Activated naive CD4-positive, alpha-beta T cell treated with anti-CD3 and anti-CD28 coated beads for 36 hours (primary cell): ENCODE measurements at regions not wholly inside any gene's neighbourhood (a gene's known extent, or its start where the extent isn't known, plus 50 kb on each side); places are given as distances from the start of the nearest gene placed in this dataset.
A peak's percentile ranks its signal among the peaks of the same experiment; 100 is the strongest.

ENCODE experiments used
- CTCF ChIA-PET: fragments of 350-600 bp; sonication (Branson Sonifier 250); formaldehyde crosslinking; loops from one replicate; lab custom pipeline; 2021; ENCODE audit warnings: antibody characterized with exemption; lab: Charles Lee
- DNase-seq: peaks from one replicate; pipeline ENCODE4 v3.0.0-alpha.2; 2020
- H3K27ac Mint-ChIP-seq: one replicate; pipeline ENCODE4 v1.8.0; 2021; ENCODE audit warnings: mild to moderate bottlenecking, mixed read lengths
- H3K27me3 Mint-ChIP-seq: one replicate; pipeline ENCODE4 v1.8.0; 2021; ENCODE audit warnings: low read depth, mixed read lengths
- H3K36me3 Mint-ChIP-seq: one replicate; pipeline ENCODE4 v1.8.0; 2021; ENCODE audit warnings: low read depth, mixed read lengths
- H3K4me1 Mint-ChIP-seq: one replicate; pipeline ENCODE4 v1.8.0; 2021; ENCODE audit warnings: low read depth, mixed read lengths
- H3K4me3 Mint-ChIP-seq: one replicate; pipeline ENCODE4 v1.8.0; 2021; ENCODE audit warnings: mild to moderate bottlenecking, moderate library complexity, mixed read lengths
- H3K9me3 Mint-ChIP-seq: one replicate; pipeline ENCODE4 v1.8.0; 2021; ENCODE audit warnings: mixed read lengths
- intact Hi-C: fragments of 100-400 bp; cut with micrococcal nuclease; formaldehyde crosslinking; loops from one replicate; pipeline ENCODE4 v1.15.1; 2023

DNA sequence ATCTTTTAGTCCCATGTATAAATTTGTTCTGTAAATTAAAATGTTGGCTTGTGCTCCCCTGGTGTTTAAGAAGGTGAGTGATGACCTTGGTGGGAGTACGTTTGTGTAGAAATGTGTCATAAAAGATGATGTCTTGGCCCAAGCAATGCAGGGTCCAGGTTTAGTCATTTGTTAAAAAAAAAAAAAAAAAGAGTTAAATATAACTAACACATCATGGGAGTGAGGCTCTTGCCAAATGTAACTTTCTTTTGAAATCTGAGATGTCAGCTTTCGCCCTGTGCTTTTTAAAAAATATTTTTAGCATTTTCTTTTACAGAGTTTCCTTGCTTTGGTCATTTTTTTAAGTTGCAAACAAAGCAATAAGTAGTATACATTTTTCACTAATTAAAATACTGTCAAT, 135.6 kb downstream of the FBXO8 start:
- no peaks in the 10 kb centered on the region for H3K9me3 Mint-ChIP-seq
- H3K27me3 Mint-ChIP-seq = peaks cover 31% of the 10 kb centered on the region
- H3K36me3 Mint-ChIP-seq = no peaks in the 10 kb centered on the region
- CTCF ChIA-PET = no interaction called here
- no peak for DNase-seq
- no peak overlapping the region for H3K27ac Mint-ChIP-seq
- intact Hi-C loops = no loop called here
- H3K4me1 Mint-ChIP-seq = no peaks in the 10 kb centered on the region
- no peak overlapping the region for H3K4me3 Mint-ChIP-seq

DNA sequence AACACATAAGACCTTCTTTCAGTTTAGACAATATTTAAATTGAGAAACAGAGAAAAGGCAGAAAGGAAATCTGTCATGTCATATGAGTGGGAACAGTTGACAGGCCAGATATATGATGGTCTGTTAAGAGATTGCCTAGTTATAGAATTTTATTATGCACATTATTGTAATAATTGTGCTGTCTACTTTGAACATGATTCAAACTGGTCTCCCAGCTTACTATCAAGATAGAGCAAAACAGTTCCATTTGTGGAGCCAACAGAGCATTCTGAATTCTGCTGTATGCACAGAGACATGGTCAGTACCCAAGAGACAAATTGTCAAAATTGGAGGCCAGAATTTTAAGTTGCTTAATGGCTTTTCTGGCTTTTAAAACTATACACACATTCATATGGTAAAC, 139.4 kb downstream of the FBXO8 start:
- Mint-ChIP-seq H3K4me3 (no peak overlapping the region), H3K4me1 (no peaks in the 10 kb centered on the region), H3K27ac (no peak overlapping the region), H3K36me3 (no peaks in the 10 kb centered on the region), H3K9me3 (no peaks in the 10 kb centered on the region), H3K27me3 (peaks cover 27% of the 10 kb centered on the region)
- no peak for DNase-seq
- intact Hi-C loops = no loop called here
- CTCF ChIA-PET = no interaction called here

DNA sequence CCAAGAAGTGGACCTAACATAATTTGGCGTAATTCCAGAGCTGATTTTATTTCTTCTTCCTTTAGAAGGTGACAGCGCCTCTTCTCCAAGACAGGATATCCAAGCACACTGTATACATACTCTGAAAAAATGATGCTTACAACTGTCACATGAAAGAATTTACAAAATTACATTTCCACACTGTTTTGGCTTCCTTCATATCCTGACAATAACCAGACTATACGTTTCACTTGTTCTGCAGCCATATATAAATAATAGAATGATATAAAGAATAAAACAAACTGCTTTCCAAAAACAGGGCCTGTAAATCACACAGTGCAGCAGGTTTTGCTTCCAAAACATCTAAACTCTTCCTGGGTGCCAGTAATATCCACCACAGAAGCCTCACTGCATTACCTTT, 141.6 kb downstream of the FBXO8 start:
- Mint-ChIP-seq H3K27ac (no peak overlapping the region), H3K36me3 (no peaks in the 10 kb centered on the region), H3K9me3 (no peaks in the 10 kb centered on the region), H3K4me1 (no peaks in the 10 kb centered on the region), H3K4me3 (no peak overlapping the region), H3K27me3 (peaks cover 22% of the 10 kb centered on the region)
- no peak for DNase-seq
- intact Hi-C loops = no loop called here
- CTCF ChIA-PET = no interaction called here

GRCh38 chr4:174138616-174139015, 144.9 kb downstream of the FBXO8 start:
- Mint-ChIP-seq H3K27me3 (peaks cover 3% of the 10 kb centered on the region), H3K4me3 (no peak overlapping the region), H3K27ac (no peak overlapping the region), H3K9me3 (no peaks in the 10 kb centered on the region), H3K36me3 (no peaks in the 10 kb centered on the region), H3K4me1 (no peaks in the 10 kb centered on the region)
- intact Hi-C loops = no loop called here
- DNase-seq = no peak
- CTCF ChIA-PET = no interaction called here

- H3K36me3 Mint-ChIP-seq = no peaks in the 10 kb centered on the region
- CTCF ChIA-PET = no interaction called here
- H3K27me3 Mint-ChIP-seq = peaks cover 3% of the 10 kb centered on the region
- no peak overlapping the region for H3K27ac Mint-ChIP-seq
- H3K4me1 Mint-ChIP-seq = no peaks in the 10 kb centered on the region
- DNase-seq = no peak
- no peak overlapping the region for H3K4me3 Mint-ChIP-seq
- no peaks in the 10 kb centered on the region for H3K9me3 Mint-ChIP-seq
- intact Hi-C loops = no loop called here
Observed at GRCh38 chr4:174137698-174138097, 145.8 kb downstream of the FBXO8 start.

DNA sequence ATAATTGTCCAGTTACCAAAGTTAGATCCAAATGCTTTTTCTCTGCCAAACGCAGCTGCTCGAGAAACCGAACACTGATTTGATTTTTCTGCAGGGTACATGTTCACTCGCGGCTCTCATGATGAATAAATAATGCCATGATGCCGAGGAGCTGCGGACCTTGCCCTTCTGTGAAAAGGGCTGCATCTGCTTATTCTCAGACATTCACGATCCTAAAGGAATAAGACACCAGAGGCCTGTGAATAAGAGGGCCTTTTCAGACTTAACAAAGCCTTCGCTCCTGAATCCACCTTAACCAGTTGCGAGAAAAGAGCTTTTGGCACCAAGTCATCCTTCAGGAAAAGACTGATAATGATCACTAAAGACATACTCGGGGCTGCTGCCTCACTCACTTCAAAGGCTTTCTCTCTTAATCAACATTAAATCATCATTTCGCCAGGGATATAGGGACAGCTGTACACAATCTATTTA, 147.5 kb downstream of the FBXO8 start:
- Mint-ChIP-seq H3K9me3 (no peaks in the 10 kb centered on the region), H3K4me1 (no peaks in the 10 kb centered on the region), H3K27me3 (peaks cover 5% of the 10 kb centered on the region), H3K4me3 (no peak overlapping the region), H3K36me3 (no peaks in the 10 kb centered on the region), H3K27ac (no peak overlapping the region)
- no peak for DNase-seq
- intact Hi-C loops = no loop called here
- CTCF ChIA-PET = no interaction called here

DNA sequence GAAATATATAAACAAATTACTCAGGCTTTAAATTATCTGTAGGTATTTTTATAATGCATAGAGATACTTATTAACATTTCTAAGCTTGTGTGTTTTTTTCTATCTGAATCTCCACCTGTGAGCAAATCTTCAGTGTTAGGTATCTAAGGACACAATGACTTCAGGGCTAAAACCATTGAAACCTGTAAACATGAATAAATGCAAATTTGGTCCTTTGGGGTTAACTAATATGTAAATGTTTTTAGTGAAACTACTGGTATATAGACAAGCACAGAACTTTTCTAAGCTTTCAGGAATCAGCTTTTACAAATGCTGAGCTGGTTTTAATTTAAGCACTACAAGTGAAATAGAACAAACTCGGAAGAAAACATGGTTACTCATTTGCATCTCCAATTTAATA, 147.9 kb downstream of the FBXO8 start:
- Mint-ChIP-seq H3K27ac (no peak overlapping the region), H3K4me3 (no peak overlapping the region), H3K36me3 (no peaks in the 10 kb centered on the region), H3K4me1 (no peaks in the 10 kb centered on the region), H3K27me3 (peaks cover 5% of the 10 kb centered on the region), H3K9me3 (no peaks in the 10 kb centered on the region)
- CTCF ChIA-PET = no interaction called here
- intact Hi-C loops = no loop called here
- no peak for DNase-seq

- DNase-seq = no peak
- no peaks in the 10 kb centered on the region for H3K9me3 Mint-ChIP-seq
- no peaks in the 10 kb centered on the region for H3K36me3 Mint-ChIP-seq
- intact Hi-C loops = no loop called here
- no peak overlapping the region for H3K4me3 Mint-ChIP-seq
- H3K27me3 Mint-ChIP-seq = peaks cover 5% of the 10 kb centered on the region
- H3K4me1 Mint-ChIP-seq = no peaks in the 10 kb centered on the region
- CTCF ChIA-PET = interaction anchor here (0.7 kb wide), 1 partner anchor 141 kb away, joined by 3 read pairs; no protein-coding TSS in a partner anchor
- no peak overlapping the region for H3K27ac Mint-ChIP-seq
Observed at GRCh38 chr4:174134361-174134760, 149.1 kb downstream of the FBXO8 start.

DNA sequence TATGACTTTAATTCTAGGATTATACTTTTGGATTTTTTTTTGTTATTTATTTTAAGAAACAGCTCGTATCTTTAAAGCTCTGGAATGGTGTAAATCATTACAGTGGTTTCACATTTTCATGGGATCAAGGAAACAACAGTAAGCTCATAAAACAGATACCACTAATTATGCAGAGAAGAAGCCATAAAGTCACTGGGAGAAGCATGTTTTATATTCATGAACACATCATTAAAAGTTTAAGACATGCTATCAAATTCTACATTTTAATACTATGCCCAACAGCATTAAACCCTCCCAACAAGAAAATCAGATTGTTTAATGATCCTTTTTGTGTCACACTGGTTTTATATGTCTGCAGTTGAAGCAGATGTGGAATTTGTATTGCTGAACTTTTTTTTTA, 149.9 kb downstream of the FBXO8 start:
- no peaks in the 10 kb centered on the region for H3K36me3 Mint-ChIP-seq
- CTCF ChIA-PET = interaction anchor here (0.7 kb wide), 1 partner anchor 229 kb away, joined by 3 read pairs; no protein-coding TSS in a partner anchor
- H3K4me3 Mint-ChIP-seq = no peak overlapping the region
- no peak for DNase-seq
- no peaks in the 10 kb centered on the region for H3K9me3 Mint-ChIP-seq
- H3K27me3 Mint-ChIP-seq = peaks cover 5% of the 10 kb centered on the region
- intact Hi-C loops = no loop called here
- no peaks in the 10 kb centered on the region for H3K4me1 Mint-ChIP-seq
- H3K27ac Mint-ChIP-seq = no peak overlapping the region

- H3K9me3 Mint-ChIP-seq = no peaks in the 10 kb centered on the region
- intact Hi-C loops = no loop called here
- CTCF ChIA-PET = interaction anchor here (1.5 kb wide), 1 partner anchor 11 kb away, joined by 3 read pairs; no protein-coding TSS in a partner anchor
- DNase-seq = no peak
- H3K36me3 Mint-ChIP-seq = no peaks in the 10 kb centered on the region
- no peak overlapping the region for H3K27ac Mint-ChIP-seq
- H3K4me3 Mint-ChIP-seq = no peak overlapping the region
- peaks cover 11% of the 10 kb centered on the region for H3K27me3 Mint-ChIP-seq
- no peaks in the 10 kb centered on the region for H3K4me1 Mint-ChIP-seq
Observed at GRCh38 chr4:174131901-174132300, 151.6 kb downstream of the FBXO8 start.

- Mint-ChIP-seq H3K27ac (no peak overlapping the region), H3K27me3 (peaks cover 41% of the 10 kb centered on the region), H3K9me3 (no peaks in the 10 kb centered on the region), H3K4me3 (no peak overlapping the region), H3K4me1 (no peaks in the 10 kb centered on the region), H3K36me3 (no peaks in the 10 kb centered on the region)
- intact Hi-C loops = no loop called here
- CTCF ChIA-PET = no interaction called here
- DNase-seq = no peak
Observed at GRCh38 chr4:174122705-174123104, 160.8 kb downstream of the FBXO8 start.

DNA sequence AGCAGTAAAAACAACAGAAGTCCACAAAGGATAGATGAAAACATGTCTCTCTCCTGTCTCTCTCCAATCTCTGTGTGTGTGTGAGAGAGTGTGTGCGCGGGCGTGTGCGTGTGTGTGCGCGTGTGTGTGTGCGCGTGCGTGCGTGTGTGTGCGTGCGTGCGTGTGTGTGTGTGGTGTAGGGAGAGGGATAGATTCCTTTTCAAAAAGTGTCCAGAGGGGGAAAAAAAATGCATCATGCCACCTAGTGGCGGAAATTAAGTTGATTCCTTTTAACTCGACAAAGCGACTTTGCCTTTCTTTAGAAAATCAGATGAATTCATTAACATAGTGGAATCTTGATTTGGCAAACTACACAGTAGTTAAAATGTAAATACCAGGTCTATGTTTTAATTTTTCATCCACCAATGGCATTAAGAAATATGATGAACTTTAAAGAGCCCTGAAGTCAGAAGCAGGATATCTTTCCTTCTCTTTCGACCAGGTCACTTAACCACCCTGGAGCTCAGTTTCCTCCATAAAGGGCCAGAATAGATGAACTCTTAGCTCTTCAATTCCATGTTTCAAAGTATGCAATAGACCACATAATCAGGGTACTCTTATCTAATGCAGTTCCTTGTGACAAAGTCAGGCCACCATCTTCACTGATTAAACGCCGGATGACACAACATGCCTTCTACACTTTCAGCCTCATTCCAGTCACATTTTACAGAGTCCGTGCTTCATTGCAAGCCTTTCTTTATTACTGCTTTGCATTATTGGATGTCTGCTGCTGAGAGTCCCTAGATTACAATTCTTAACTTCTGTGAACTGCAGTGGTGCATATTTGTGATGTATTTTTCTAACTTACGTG, 162.8 kb downstream of the FBXO8 start:
- Mint-ChIP-seq H3K36me3 (no peaks in the 10 kb centered on the region), H3K9me3 (no peaks in the 10 kb centered on the region), H3K4me1 (no peaks in the 10 kb centered on the region), H3K27me3 (peaks cover 43% of the 10 kb centered on the region), H3K4me3 (no peak overlapping the region), H3K27ac (no peak overlapping the region)
- intact Hi-C loops = loop anchor here (1.0 to 2.0 kb wide), 2 partner anchors 198 to 614 kb away; no protein-coding TSS in a partner anchor
- peak; percentile 27 for DNase-seq
- CTCF ChIA-PET = interaction anchor here (0.8 to 1.6 kb wide), 6 partner anchors 10 to 634 kb away, joined by 3 to 4 read pairs (median 3); no protein-coding TSS in a partner anchor

GRCh38 chr4:174119830-174120229, 163.6 kb downstream of the FBXO8 start:
- Mint-ChIP-seq H3K27ac (no peak overlapping the region), H3K27me3 (peaks cover 40% of the 10 kb centered on the region), H3K4me1 (no peaks in the 10 kb centered on the region), H3K4me3 (no peak overlapping the region), H3K9me3 (no peaks in the 10 kb centered on the region), H3K36me3 (no peaks in the 10 kb centered on the region)
- intact Hi-C loops = loop anchor here (1.0 to 2.0 kb wide), 2 partner anchors 199 to 614 kb away; no protein-coding TSS in a partner anchor
- DNase-seq = no peak
- CTCF ChIA-PET = interaction anchor here (1.0 to 1.6 kb wide), 4 partner anchors 12 to 633 kb away, joined by 3 to 4 read pairs (median 3); no protein-coding TSS in a partner anchor
